Fibroblast of skin of right biceps (primary cell): ENCODE measurements at regions not wholly inside any gene's neighbourhood (a gene's known extent, or its start where the extent isn't known, plus 50 kb on each side); places are given as distances from the start of the nearest gene placed in this dataset.
"Not testable (repeated sequence)": the region's sequence is repeated elsewhere in the genome, so short reads cannot be mapped to it uniquely, and the experiment has no call there.

Experiments used
- DNase-seq: peaks from one replicate; pipeline ENCODE4 v3.0.0-alpha.2; 2013

GRCh38 chr2:144115739-144116291, 404.1 kb downstream of the ZEB2 start:
- DNase-seq, result peak; percentile 54

- DNase-seq, result peak; percentile 52
Observed at GRCh38 chr2:144114760-144115159, 405.2 kb downstream of the ZEB2 start.

GRCh38 chr2:144111437-144111836, 408.5 kb downstream of the ZEB2 start:
- peak; percentile 83 for DNase-seq

GRCh38 chr2:144106104-144106503, 413.8 kb downstream of the ZEB2 start:
- DNase-seq, result not testable (repeated sequence)

- DNase-seq, result no peak
Observed at GRCh38 chr2:144102386-144102785, 417.5 kb downstream of the ZEB2 start.

GRCh38 chr2:144099780-144100377, 420.0 kb downstream of the ZEB2 start:
- peak; percentile 78 for DNase-seq

- DNase-seq, result no peak
Observed at GRCh38 chr2:144099340-144099739, 420.6 kb downstream of the ZEB2 start.

GRCh38 chr2:144097440-144098225, 422.3 kb downstream of the ZEB2 start:
- no peak for DNase-seq

GRCh38 chr2:144096531-144096930, 423.4 kb downstream of the ZEB2 start:
- DNase-seq, result no peak

- DNase-seq, result no peak
Observed at GRCh38 chr2:144094408-144095151, 425.3 kb downstream of the ZEB2 start.

GRCh38 chr2:144091622-144092021, 428.3 kb downstream of the ZEB2 start:
- DNase-seq, result no peak

GRCh38 chr2:144088863-144089262, 431.1 kb downstream of the ZEB2 start:
- DNase-seq, result no peak

- DNase-seq, result peak; percentile 53
Observed at GRCh38 chr2:144086965-144087364, 433.0 kb downstream of the ZEB2 start.

- no peak for DNase-seq
Observed at GRCh38 chr2:144085016-144085415, 434.9 kb downstream of the ZEB2 start.

- DNase-seq, result peak; percentile 89
Observed at GRCh38 chr2:144084114-144084661, 435.7 kb downstream of the ZEB2 start.

GRCh38 chr2:144083211-144083610, 436.7 kb downstream of the ZEB2 start:
- peak; percentile 92 for DNase-seq

- no peak for DNase-seq
Observed at GRCh38 chr2:144082777-144083176, 437.1 kb downstream of the ZEB2 start.

GRCh38 chr2:144082327-144082726, 437.6 kb downstream of the ZEB2 start:
- no peak for DNase-seq

- no peak for DNase-seq
Observed at GRCh38 chr2:144081272-144081671, 438.6 kb downstream of the ZEB2 start.

- DNase-seq, result peak; percentile 67
Observed at GRCh38 chr2:144079803-144080202, 440.1 kb downstream of the ZEB2 start.

GRCh38 chr2:144078802-144079724, 440.9 kb downstream of the ZEB2 start:
- DNase-seq, result no peak

- DNase-seq, result peak; percentile 54
Observed at GRCh38 chr2:144078106-144078505, 441.8 kb downstream of the ZEB2 start.
